ENCODE measurements at regions not wholly inside any gene's neighbourhood (a gene's known extent, or its start where the extent isn't known, plus 50 kb on each side); places are given as distances from the start of the nearest gene placed in this dataset.

DNA sequence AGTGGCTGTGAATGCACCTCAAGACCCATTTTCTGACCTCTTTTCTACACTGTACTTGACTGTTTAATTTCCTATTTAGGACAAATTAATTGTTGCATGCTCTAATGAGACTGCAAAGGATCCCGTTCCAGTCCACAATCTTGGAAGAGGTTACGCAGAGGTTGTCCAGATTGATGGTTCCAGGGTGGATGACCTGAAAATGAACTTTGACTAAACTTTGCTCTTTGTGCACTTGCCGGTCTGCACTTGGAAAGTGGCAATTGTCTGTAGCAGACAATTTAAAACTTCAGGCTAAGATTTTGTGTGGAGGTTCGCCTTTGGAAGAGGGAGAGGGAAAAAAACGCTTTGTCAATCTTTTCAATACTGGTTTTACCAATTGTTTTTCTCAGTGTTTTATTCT, 267.8 kb downstream of the TMEM161B start:
- no peak for TF ChIP-seq RAD21 (conservative IDR thresholded peaks at IDR 0.05)
- TF ChIP-seq, protein P1, sequence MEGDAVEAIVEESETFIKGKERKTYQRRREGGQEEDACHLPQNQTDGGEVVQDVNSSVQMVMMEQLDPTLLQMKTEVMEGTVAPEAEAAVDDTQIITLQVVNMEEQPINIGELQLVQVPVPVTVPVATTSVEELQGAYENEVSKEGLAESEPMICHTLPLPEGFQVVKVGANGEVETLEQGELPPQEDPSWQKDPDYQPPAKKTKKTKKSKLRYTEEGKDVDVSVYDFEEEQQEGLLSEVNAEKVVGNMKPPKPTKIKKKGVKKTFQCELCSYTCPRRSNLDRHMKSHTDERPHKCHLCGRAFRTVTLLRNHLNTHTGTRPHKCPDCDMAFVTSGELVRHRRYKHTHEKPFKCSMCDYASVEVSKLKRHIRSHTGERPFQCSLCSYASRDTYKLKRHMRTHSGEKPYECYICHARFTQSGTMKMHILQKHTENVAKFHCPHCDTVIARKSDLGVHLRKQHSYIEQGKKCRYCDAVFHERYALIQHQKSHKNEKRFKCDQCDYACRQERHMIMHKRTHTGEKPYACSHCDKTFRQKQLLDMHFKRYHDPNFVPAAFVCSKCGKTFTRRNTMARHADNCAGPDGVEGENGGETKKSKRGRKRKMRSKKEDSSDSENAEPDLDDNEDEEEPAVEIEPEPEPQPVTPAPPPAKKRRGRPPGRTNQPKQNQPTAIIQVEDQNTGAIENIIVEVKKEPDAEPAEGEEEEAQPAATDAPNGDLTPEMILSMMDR (IDR thresholded peaks at IDR 0.05; ENCODE audit: poor library complexity, severe bottlenecking) = no peak

Data from neural cell (in vitro differentiated cells).